GM12892 (cell line): ENCODE measurements at regions not wholly inside any gene's neighbourhood (a gene's known extent, or its start where the extent isn't known, plus 50 kb on each side); places are given as distances from the start of the nearest gene placed in this dataset.

Source experiments
- POLR2A ChIP-seq: IDR thresholded peaks from 2 replicates; pipeline ENCODE4 v1.6.1; 2011; ENCODE audit warnings: low read depth, low read length, control low read depth
- POLR2AphosphoS5 ChIP-seq: IDR thresholded peaks from 2 replicates; pipeline ENCODE4 v1.6.1; 2011; ENCODE audit warnings: low read depth, low read length, control low read depth
- TAF1 ChIP-seq: IDR thresholded peaks from 2 replicates; pipeline ENCODE4 v1.6.1; 2011; ENCODE audit warnings: low read depth, mild to moderate bottlenecking, control low read depth, low read length, borderline replicate concordance

- TF ChIP-seq POLR2A (no peak), POLR2AphosphoS5 (no peak), TAF1 (no peak)
Measured at GRCh38 chr9:15033316-15033715, 123.1 kb upstream of the FREM1 start.
